ENCODE measurements at regions not wholly inside any gene's neighbourhood (a gene's known extent, or its start where the extent isn't known, plus 50 kb on each side); places are given as distances from the start of the nearest gene placed in this dataset.

DNA sequence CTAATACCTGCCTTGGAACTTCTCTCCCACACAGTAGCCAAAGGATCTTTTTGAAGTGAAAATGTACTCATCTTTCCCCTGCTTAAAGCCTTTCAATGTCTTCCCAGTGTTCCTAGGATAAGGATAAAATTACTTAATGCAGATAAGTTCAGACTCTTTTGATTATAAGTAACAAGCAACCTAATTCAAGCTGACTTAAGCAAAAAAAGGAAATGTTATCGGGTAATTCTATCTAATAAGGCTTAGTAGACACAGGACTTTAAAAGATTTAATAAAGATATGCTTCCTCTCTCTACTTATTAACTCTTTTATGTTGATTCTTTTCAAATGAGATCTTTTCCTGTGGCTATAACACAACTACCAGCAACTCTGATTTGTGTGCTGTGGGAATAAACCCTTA, 284.2 kb downstream of the OXSM start:
- Histone ChIP-seq H3K4me1 (no peaks in the 10 kb centered on the region), H3K36me3 (no peaks in the 10 kb centered on the region), H3K27ac (no peak overlapping the region), H3K9me3 (no peaks in the 10 kb centered on the region), H3K27me3 (replicated peaks in 1 of 7) (no peaks in the 10 kb centered on the region), H3K4me3 (no peak overlapping the region)
- 78 to 96% (median 85%) methylated on average over 1 of the region's 1 CpG for WGBS, 5 donors
- TF ChIP-seq, protein P1, sequence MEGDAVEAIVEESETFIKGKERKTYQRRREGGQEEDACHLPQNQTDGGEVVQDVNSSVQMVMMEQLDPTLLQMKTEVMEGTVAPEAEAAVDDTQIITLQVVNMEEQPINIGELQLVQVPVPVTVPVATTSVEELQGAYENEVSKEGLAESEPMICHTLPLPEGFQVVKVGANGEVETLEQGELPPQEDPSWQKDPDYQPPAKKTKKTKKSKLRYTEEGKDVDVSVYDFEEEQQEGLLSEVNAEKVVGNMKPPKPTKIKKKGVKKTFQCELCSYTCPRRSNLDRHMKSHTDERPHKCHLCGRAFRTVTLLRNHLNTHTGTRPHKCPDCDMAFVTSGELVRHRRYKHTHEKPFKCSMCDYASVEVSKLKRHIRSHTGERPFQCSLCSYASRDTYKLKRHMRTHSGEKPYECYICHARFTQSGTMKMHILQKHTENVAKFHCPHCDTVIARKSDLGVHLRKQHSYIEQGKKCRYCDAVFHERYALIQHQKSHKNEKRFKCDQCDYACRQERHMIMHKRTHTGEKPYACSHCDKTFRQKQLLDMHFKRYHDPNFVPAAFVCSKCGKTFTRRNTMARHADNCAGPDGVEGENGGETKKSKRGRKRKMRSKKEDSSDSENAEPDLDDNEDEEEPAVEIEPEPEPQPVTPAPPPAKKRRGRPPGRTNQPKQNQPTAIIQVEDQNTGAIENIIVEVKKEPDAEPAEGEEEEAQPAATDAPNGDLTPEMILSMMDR (IDR thresholded peaks at IDR 0.05 in 8 of 11, conservative IDR thresholded peaks at IDR 0.05 in 3 of 11), result no peak
- no peak for TF ChIP-seq POLR2A (IDR thresholded peaks at IDR 0.05)
- TF ChIP-seq POLR2AphosphoS5 (IDR thresholded peaks at IDR 0.05), result no peak
- intact Hi-C loops (cut with DNase I; ENCODE audit: low total_unique reads), result no loop called here
- no peak for DNase-seq

DNA sequence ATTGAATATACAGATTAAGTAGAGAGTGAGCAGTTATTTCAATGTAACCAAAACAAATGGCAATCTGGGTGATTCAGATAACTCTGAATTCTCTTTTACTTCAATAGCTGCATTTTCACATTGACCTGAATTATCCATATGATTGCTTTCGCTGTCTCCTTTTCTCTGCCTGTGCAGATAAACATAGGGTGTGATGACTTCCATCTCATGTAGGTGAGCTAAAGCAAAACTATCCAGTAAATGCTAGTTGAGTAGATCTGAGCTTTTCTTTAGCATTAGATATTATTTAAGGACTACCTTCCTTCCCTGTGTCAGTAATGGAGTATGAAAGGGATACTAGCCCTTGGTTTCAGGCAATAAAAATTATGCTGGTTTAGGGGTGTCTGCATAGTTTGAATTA, 288.6 kb downstream of the OXSM start:
- DNase-seq, result no peak
- Histone ChIP-seq H3K27ac (no peak overlapping the region), H3K9me3 (no peaks in the 10 kb centered on the region), H3K4me3 (no peak overlapping the region), H3K27me3 (replicated peaks in 1 of 7) (no peaks in the 10 kb centered on the region), H3K4me1 (no peaks in the 10 kb centered on the region), H3K36me3 (no peaks in the 10 kb centered on the region)
- 76 to 97% (median 85%) methylated on average over 1 of the region's 1 CpG for WGBS, 5 donors
- TF ChIP-seq, protein P1 (IDR thresholded peaks at IDR 0.05 in 8 of 11, conservative IDR thresholded peaks at IDR 0.05 in 3 of 11), result no peak
- TF ChIP-seq POLR2AphosphoS5 (IDR thresholded peaks at IDR 0.05), result no peak
- TF ChIP-seq POLR2A (IDR thresholded peaks at IDR 0.05), result no peak
- intact Hi-C loops (cut with DNase I; ENCODE audit: low total_unique reads), result no loop called here

DNA sequence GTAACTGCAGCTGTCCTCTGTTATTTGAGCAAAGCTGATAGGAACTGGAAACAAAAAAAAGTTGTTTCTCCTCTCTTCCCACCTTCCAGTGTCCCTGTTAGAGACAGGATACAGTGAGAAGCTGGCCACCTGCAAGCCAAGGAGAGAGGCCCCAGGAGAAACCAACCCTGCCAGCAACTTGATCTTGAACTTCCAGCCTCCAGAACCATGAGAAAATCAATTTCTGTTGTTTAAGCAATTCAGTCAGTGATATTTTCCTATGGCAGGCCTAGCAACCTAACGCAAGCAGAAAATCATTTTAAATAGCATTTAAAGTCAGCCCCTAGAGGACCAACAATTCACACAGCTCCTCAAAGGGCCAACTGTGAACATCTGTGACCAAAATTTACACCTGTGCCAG, 291.3 kb downstream of the OXSM start:
- H3K27ac ChIP-seq, result no peak overlapping the region
- H3K27me3 ChIP-seq (replicated peaks in 1 of 7), result no peaks in the 10 kb centered on the region
- peaks cover 0 to 3% (median 0%) of the 10 kb centered on the region in 8 donors for H3K9me3 ChIP-seq
- intact Hi-C loops (cut with DNase I; ENCODE audit: low total_unique reads), result no loop called here
- H3K4me3 ChIP-seq, result no peak overlapping the region
- H3K36me3 ChIP-seq, result no peaks in the 10 kb centered on the region
- no peaks in the 10 kb centered on the region for H3K4me1 ChIP-seq
- DNase-seq, result no peak
- 84 to 100% (median 95%) methylated on average over 1 of the region's 1 CpG for WGBS, 5 donors
- TF ChIP-seq, protein P1 (IDR thresholded peaks at IDR 0.05 in 8 of 11, conservative IDR thresholded peaks at IDR 0.05 in 3 of 11), result no peak
- TF ChIP-seq POLR2A (IDR thresholded peaks at IDR 0.05) (no peak), POLR2AphosphoS5 (IDR thresholded peaks at IDR 0.05) (no peak)

DNA sequence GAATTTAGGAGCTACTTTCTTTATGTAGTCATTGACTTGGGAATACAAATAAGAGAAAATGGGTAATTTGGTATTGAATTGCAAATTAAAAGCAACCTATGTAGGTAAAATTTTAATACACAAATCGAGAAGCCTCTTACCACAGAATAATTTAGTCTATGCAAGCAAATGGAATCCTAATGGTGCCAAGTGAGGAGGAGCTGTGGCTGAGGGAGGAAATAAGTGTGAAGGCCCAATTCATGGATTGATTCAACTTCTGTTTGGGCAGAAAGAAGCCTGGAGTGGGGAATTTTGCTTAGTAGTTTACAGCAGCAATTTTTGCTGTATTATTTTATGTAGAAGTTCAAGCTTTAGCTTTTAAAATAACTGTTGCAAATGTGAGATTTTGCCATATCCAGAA, 291.9 kb downstream of the OXSM start:
- WGBS, 5 donors, result 59 to 71% (median 64%) methylated on average over 1 of the region's 1 CpG
- H3K27me3 ChIP-seq (replicated peaks in 1 of 7), result no peaks in the 10 kb centered on the region
- intact Hi-C loops (cut with DNase I; ENCODE audit: low total_unique reads), result no loop called here
- no peak overlapping the region for H3K4me3 ChIP-seq
- no peaks in the 10 kb centered on the region for H3K4me1 ChIP-seq
- no peak for DNase-seq
- H3K36me3 ChIP-seq, result no peaks in the 10 kb centered on the region
- H3K27ac ChIP-seq, result no peak overlapping the region
- no peak for TF ChIP-seq POLR2A (IDR thresholded peaks at IDR 0.05)
- H3K9me3 ChIP-seq, result peaks cover 0 to 9% (median 2%) of the 10 kb centered on the region in 8 donors

DNA sequence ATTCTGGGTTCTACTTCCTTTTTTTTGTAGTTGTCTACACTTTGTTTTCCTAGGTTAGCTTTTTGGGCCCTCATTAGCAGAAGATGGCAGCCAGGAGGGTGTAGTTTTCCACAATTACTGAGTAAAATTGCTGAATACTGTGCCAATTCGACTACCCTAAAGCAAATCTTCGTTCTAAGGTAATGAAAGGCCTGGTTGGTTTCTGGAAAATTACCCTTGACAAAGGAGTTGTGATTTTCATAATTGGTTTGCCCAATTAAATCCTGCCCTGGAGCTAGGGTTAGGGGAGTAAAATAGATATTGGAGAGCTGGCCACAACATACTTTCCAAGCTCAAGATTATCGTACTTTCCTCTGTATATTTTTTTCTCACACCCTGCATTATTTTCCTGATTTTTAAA, 293.0 kb downstream of the OXSM start:
- 76 to 95% (median 83%) methylated on average over 3 of the region's 3 CpGs for WGBS, 5 donors
- no peak overlapping the region for H3K27ac ChIP-seq
- TF ChIP-seq, protein P1 (IDR thresholded peaks at IDR 0.05 in 8 of 11, conservative IDR thresholded peaks at IDR 0.05 in 3 of 11), result no peak
- TF ChIP-seq POLR2A (IDR thresholded peaks at IDR 0.05) (no peak), POLR2AphosphoS5 (IDR thresholded peaks at IDR 0.05) (no peak)
- no peaks in the 10 kb centered on the region for H3K27me3 ChIP-seq (replicated peaks in 1 of 7)
- intact Hi-C loops (cut with DNase I; ENCODE audit: low total_unique reads), result no loop called here
- peaks cover 0 to 20% (median 13%) of the 10 kb centered on the region in 8 donors for H3K9me3 ChIP-seq
- no peaks in the 10 kb centered on the region for H3K36me3 ChIP-seq
- no peak overlapping the region for H3K4me3 ChIP-seq
- DNase-seq, result no peak
- no peaks in the 10 kb centered on the region for H3K4me1 ChIP-seq

Measured in spleen (tissue), 11 donors.